ENCODE measurements at regions not wholly inside any gene's neighbourhood (a gene's known extent, or its start where the extent isn't known, plus 50 kb on each side); places are given as distances from the start of the nearest gene placed in this dataset.
"Not testable (repeated sequence)": the region's sequence is repeated elsewhere in the genome, so short reads cannot be mapped to it uniquely, and the experiment has no call there.

- DNase-seq (ENCODE audit: low read depth, low spot score), result no peak
Observed at GRCh38 chr10:65231148-65231547, 1694.7 kb upstream of the LRRTM3 start.

- DNase-seq (ENCODE audit: low read depth, low spot score), result no peak
Observed at GRCh38 chr10:65234261-65234660, 1691.6 kb upstream of the LRRTM3 start.

GRCh38 chr10:65235266-65235665, 1690.6 kb upstream of the LRRTM3 start:
- no peak for DNase-seq (ENCODE audit: low read depth, low spot score)

- DNase-seq (ENCODE audit: low read depth, low spot score), result no peak
Observed at GRCh38 chr10:65235846-65236245, 1690.0 kb upstream of the LRRTM3 start.

GRCh38 chr10:65265451-65265954, 1660.3 kb upstream of the LRRTM3 start:
- no peak for DNase-seq (ENCODE audit: low read depth, low spot score)

GRCh38 chr10:65269551-65269950, 1656.3 kb upstream of the LRRTM3 start:
- DNase-seq (ENCODE audit: low read depth, low spot score), result not testable (repeated sequence)

GRCh38 chr10:65270969-65271368, 1654.9 kb upstream of the LRRTM3 start:
- no peak for DNase-seq (ENCODE audit: low read depth, low spot score)

GRCh38 chr10:65273115-65273514, 1652.7 kb upstream of the LRRTM3 start:
- no peak for DNase-seq (ENCODE audit: low read depth, low spot score)

GRCh38 chr10:65275296-65275695, 1650.5 kb upstream of the LRRTM3 start:
- no peak for DNase-seq (ENCODE audit: low read depth, low spot score)

- DNase-seq (ENCODE audit: low read depth, low spot score), result no peak
Observed at GRCh38 chr10:65284495-65285041, 1641.3 kb upstream of the LRRTM3 start.

- DNase-seq (ENCODE audit: low read depth, low spot score), result not testable (repeated sequence)
Observed at GRCh38 chr10:65285726-65286125, 1640.1 kb upstream of the LRRTM3 start.

- DNase-seq (ENCODE audit: low read depth, low spot score), result no peak
Observed at GRCh38 chr10:65291286-65291685, 1634.5 kb upstream of the LRRTM3 start.

- DNase-seq (ENCODE audit: low read depth, low spot score), result no peak
Observed at GRCh38 chr10:65292551-65292950, 1633.3 kb upstream of the LRRTM3 start.

GRCh38 chr10:65294329-65294728, 1631.5 kb upstream of the LRRTM3 start:
- DNase-seq (ENCODE audit: low read depth, low spot score), result no peak

- no peak for DNase-seq (ENCODE audit: low read depth, low spot score)
Observed at GRCh38 chr10:65301181-65301580, 1624.7 kb upstream of the LRRTM3 start.

- no peak for DNase-seq (ENCODE audit: low read depth, low spot score)
Observed at GRCh38 chr10:65306201-65306600, 1619.6 kb upstream of the LRRTM3 start.

- no peak for DNase-seq (ENCODE audit: low read depth, low spot score)
Observed at GRCh38 chr10:65312876-65313275, 1613.0 kb upstream of the LRRTM3 start.

GRCh38 chr10:65313406-65313805, 1612.4 kb upstream of the LRRTM3 start:
- DNase-seq (ENCODE audit: low read depth, low spot score), result no peak

- DNase-seq (ENCODE audit: low read depth, low spot score), result no peak
Observed at GRCh38 chr10:65314253-65314652, 1611.6 kb upstream of the LRRTM3 start.

- no peak for DNase-seq (ENCODE audit: low read depth, low spot score)
Observed at GRCh38 chr10:65319493-65319892, 1606.3 kb upstream of the LRRTM3 start.

GRCh38 chr10:65320236-65321026, 1605.4 kb upstream of the LRRTM3 start:
- DNase-seq (ENCODE audit: low read depth, low spot score), result no peak

GRCh38 chr10:65323802-65324201, 1602.0 kb upstream of the LRRTM3 start:
- no peak for DNase-seq (ENCODE audit: low read depth, low spot score)

GRCh38 chr10:65325913-65326312, 1599.9 kb upstream of the LRRTM3 start:
- DNase-seq (ENCODE audit: low read depth, low spot score), result no peak
